ENCODE measurements at regions not wholly inside any gene's neighbourhood (a gene's known extent, or its start where the extent isn't known, plus 50 kb on each side); places are given as distances from the start of the nearest gene placed in this dataset.

DNA sequence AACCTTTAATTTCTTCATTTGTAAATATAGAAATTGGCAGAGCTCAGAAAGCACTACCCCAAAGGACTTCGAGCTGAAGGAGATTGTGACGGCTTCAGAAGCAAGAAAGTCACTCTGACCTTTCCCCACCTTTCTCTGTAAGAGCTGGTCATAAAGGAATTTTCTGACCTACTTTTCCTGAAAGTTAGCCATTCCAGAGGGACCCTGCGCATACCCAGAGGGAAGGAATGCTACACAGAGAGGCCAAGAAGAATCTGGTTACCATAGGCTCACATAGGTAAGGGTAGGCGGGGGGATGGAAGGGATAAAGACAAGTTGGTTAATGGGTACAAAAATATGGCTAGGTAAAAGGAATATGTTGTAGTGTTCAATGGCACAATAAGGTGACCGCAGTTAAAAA lies 1080.3 kb downstream of the ZPLD1 start:
- ATAC-seq (no peak), DNase-seq (ENCODE audit: low read depth, low spot score) (no peak), FAIRE-seq (no peak)
- CTCF ChIA-PET: interaction anchor here (1.1 kb wide), 1 partner anchor 49 kb away, joined by 3 read pairs; no protein-coding TSS in a partner anchor
- no peaks in the 10 kb centered on the region for H4K20me1 ChIP-seq (ENCODE audit: control insufficient read depth, insufficient read depth)
- H3K79me2 ChIP-seq (ENCODE audit: control insufficient read depth, insufficient read depth, low read length): no peaks in the 10 kb centered on the region
- 39% methylated on average over 5 of the region's 5 CpGs for WGBS (ENCODE audit: insufficient coverage, insufficient replicate concordance, low lambda C conversion rate, missing lambda C conversion rate)
- no peak overlapping the region for H2AFZ ChIP-seq (ENCODE audit: control insufficient read depth, low read depth, low read length)
- SMC1A ChIA-PET (ENCODE audit: uncharacterized antibody, unreplicated experiment): interaction anchor here (1.1 kb wide), 1 partner anchor 11 kb away, joined by 3 read pairs; no protein-coding TSS in a partner anchor
- H3K4me3 ChIP-seq: no peak overlapping the region
- H3K4me1 ChIP-seq (ENCODE audit: control insufficient read depth, insufficient read depth, low read length): no peaks in the 10 kb centered on the region
- intact Hi-C loops (cut with micrococcal nuclease; ENCODE audit: unreplicated experiment): no loop called here
- RAD21 ChIA-PET (ENCODE audit: unreplicated experiment): no interaction called here
- H3K4me2 ChIP-seq (ENCODE audit: control insufficient read depth, insufficient read depth): no peak overlapping the region
- TF ChIP-seq SUPT20H (IDR thresholded peaks at IDR 0.05; ENCODE audit: borderline replicate concordance, control insufficient read depth, low read depth, low read length) (no peak), POLR2A (IDR thresholded peaks at IDR 0.05; ENCODE audit: low read depth, low read length) (no peak), SMAD5 (IDR thresholded peaks at IDR 0.05; ENCODE audit: low read depth) (no peak), MYB (IDR thresholded peaks at IDR 0.05; ENCODE audit: borderline replicate concordance, low read depth, low read length) (no peak), RFX5 (IDR thresholded peaks at IDR 0.05; ENCODE audit: low read depth, low read length) (no peak), BACH1 (IDR thresholded peaks at IDR 0.05; ENCODE audit: borderline replicate concordance) (no peak), RUNX3 (IDR thresholded peaks at IDR 0.05; ENCODE audit: low read length) (no peak), SREBF1 (IDR thresholded peaks at IDR 0.05; ENCODE audit: low read length) (no peak), ETV6 (conservative IDR thresholded peaks at IDR 0.05 in 1 of 2, IDR thresholded peaks at IDR 0.05 in 1 of 2; ENCODE audit: borderline replicate concordance in 1 of 2, low read depth in 1 of 2) (no peak), MTA3 (IDR thresholded peaks at IDR 0.05; ENCODE audit: borderline replicate concordance, low read length) (no peak), TCF12 (IDR thresholded peaks at IDR 0.05; ENCODE audit: low read depth, low read length) (no peak), RB1 (IDR thresholded peaks at IDR 0.05; ENCODE audit: borderline replicate concordance) (no peak), HCFC1 (IDR thresholded peaks at IDR 0.05; ENCODE audit: low read length) (no peak), HDGF (IDR thresholded peaks at IDR 0.05) (no peak)
- TF ChIP-seq, protein P1, sequence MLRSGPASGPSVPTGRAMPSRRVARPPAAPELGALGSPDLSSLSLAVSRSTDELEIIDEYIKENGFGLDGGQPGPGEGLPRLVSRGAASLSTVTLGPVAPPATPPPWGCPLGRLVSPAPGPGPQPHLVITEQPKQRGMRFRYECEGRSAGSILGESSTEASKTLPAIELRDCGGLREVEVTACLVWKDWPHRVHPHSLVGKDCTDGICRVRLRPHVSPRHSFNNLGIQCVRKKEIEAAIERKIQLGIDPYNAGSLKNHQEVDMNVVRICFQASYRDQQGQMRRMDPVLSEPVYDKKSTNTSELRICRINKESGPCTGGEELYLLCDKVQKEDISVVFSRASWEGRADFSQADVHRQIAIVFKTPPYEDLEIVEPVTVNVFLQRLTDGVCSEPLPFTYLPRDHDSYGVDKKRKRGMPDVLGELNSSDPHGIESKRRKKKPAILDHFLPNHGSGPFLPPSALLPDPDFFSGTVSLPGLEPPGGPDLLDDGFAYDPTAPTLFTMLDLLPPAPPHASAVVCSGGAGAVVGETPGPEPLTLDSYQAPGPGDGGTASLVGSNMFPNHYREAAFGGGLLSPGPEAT (IDR thresholded peaks at IDR 0.05; ENCODE audit: low read depth): no peak
- H3K9me3 ChIP-seq (replicated peaks; ENCODE audit: control insufficient read depth, insufficient read depth, low read length): no peaks in the 10 kb centered on the region
- in situ Hi-C loops (cut with MboI): no loop called here
- no peaks in the 10 kb centered on the region for H3K27me3 ChIP-seq (replicated peaks in 1 of 2; ENCODE audit: control insufficient read depth in 2 of 2, insufficient read depth in 2 of 2, low read length in 1 of 2)
- H3K36me3 ChIP-seq (ENCODE audit: control insufficient read depth in 2 of 2, insufficient read depth in 2 of 2, low read length in 1 of 2): no peaks in the 10 kb centered on the region
- BruUV-seq (replicated peaks): no TSS peak
- no peak overlapping the region for H3K9ac ChIP-seq (ENCODE audit: control insufficient read depth, insufficient read depth, low read length)
- H3K27ac ChIP-seq (ENCODE audit: control insufficient read depth, insufficient read depth): no peak overlapping the region
- POLR2A ChIA-PET: no interaction called here
